ENCODE measurements at regions not wholly inside any gene's neighbourhood (a gene's known extent, or its start where the extent isn't known, plus 50 kb on each side); places are given as distances from the start of the nearest gene placed in this dataset.

GRCh38 chr13:44088411-44088810 lies 208.7 kb downstream of the LACC1 start:
- TF ChIP-seq CTCF (IDR thresholded peaks at IDR 0.05) (no peak), POLR2A (IDR thresholded peaks at IDR 0.05) (no peak), POLR2AphosphoS5 (IDR thresholded peaks at IDR 0.05) (no peak), EP300 (IDR thresholded peaks at IDR 0.05) (no peak)
